K562 (cell line): ENCODE measurements at regions not wholly inside any gene's neighbourhood (a gene's known extent, or its start where the extent isn't known, plus 50 kb on each side); places are given as distances from the start of the nearest gene placed in this dataset.

Experiments used
- CBFB ChIP-seq: sonication (generic); formaldehyde crosslinking; IDR thresholded peaks from 2 replicates; pipeline ENCODE4 v1.4.0; 2020; ENCODE audit warnings: mild to moderate bottlenecking, missing genetic modification reagents
- FOXJ2 ChIP-seq: fragments of 200-800 bp; sonication (Bioruptor generic); IDR thresholded peaks from 2 replicates; pipeline ENCODE4 v1.6.1; 2016; ENCODE audit warnings: missing genetic modification characterization, missing compliant biosample characterization
- MEF2A ChIP-seq: IDR thresholded peaks from 2 replicates; pipeline ENCODE4 v1.6.1; 2011; ENCODE audit warnings: low read depth, mild to moderate bottlenecking, low read length, moderate library complexity; ENCODE audit not compliant: control insufficient read depth
- MXD1 ChIP-seq: fragments of 250-450 bp; sonication (Bioruptor Pico); IDR thresholded peaks from 2 replicates; pipeline ENCODE4 v1.8.0; 2021; ENCODE audit warnings: borderline replicate concordance, mild to moderate bottlenecking, moderate library complexity; ENCODE audit not compliant: poor library complexity, severe bottlenecking
- PCBP2 ChIP-seq: fragments of 200-400 bp; formaldehyde crosslinking; IDR thresholded peaks from 2 replicates; pipeline ENCODE4 v1.6.1; 2018; ENCODE audit warnings: low read length, low read depth, mild to moderate bottlenecking, moderate library complexity; ENCODE audit not compliant: poor library complexity, severe bottlenecking
- POLR2G ChIP-seq: fragments of 200-400 bp; formaldehyde crosslinking; IDR thresholded peaks from 2 replicates; pipeline ENCODE4 v1.6.1; 2017; ENCODE audit warnings: low read depth, mild to moderate bottlenecking, antibody characterized with exemption, low read length, moderate library complexity
- RBBP5 ChIP-seq: fragments of 200-600 bp; sonication (generic); IDR thresholded peaks from 2 replicates; pipeline ENCODE4 v1.6.1; 2012; ENCODE audit warnings: borderline replicate concordance, mild to moderate bottlenecking, low read length, control low read depth, inconsistent platforms; ENCODE audit not compliant: insufficient read depth, poor library complexity, severe bottlenecking
- RBM15 ChIP-seq: fragments of 200-400 bp; formaldehyde crosslinking; IDR thresholded peaks from 2 replicates; pipeline ENCODE4 v1.6.1; 2018; ENCODE audit warnings: mild to moderate bottlenecking, low read length, moderate library complexity; ENCODE audit not compliant: insufficient read depth
- SIX5 ChIP-seq, 2 experiments: IDR thresholded peaks; 2 replicates each; pipeline ENCODE4 v1.6.1; 2011; ENCODE audit warnings: low read length in 2 of 2, borderline replicate concordance in 1 of 2, low read depth in 1 of 2, mild to moderate bottlenecking in 1 of 2, moderate library complexity in 1 of 2; ENCODE audit not compliant: insufficient read depth in 1 of 2
- SMAD2 ChIP-seq: fragments of 150-350 bp; IDR thresholded peaks from 2 replicates; pipeline ENCODE4 v1.6.1; 2014; ENCODE audit warnings: low read depth, mild to moderate bottlenecking, low read length
- SMARCC2 ChIP-seq: fragments of 450-650 bp; IDR thresholded peaks from 2 replicates; pipeline ENCODE4 v1.6.1; 2017; ENCODE audit warnings: antibody characterized with exemption, moderate library complexity, mild to moderate bottlenecking, low read depth
- SMARCE1 ChIP-seq: fragments of 450-650 bp; IDR thresholded peaks from 2 replicates; pipeline ENCODE4 v1.7.1; 2016; ENCODE audit warnings: mild to moderate bottlenecking
- TAF9B ChIP-seq: fragments of 450-650 bp; IDR thresholded peaks from 2 replicates; pipeline ENCODE4 v1.6.1; 2018; ENCODE audit warnings: mild to moderate bottlenecking; ENCODE audit not compliant: partially characterized antibody
- ZFP30 ChIP-seq: fragments of 250-450 bp; sonication (Bioruptor Pico); IDR thresholded peaks from 2 replicates; pipeline ENCODE4 v1.8.0; 2022; ENCODE audit warnings: moderate library complexity, mild to moderate bottlenecking, inconsistent platforms, borderline replicate concordance
- ZNF57 ChIP-seq: fragments of 450-650 bp; formaldehyde crosslinking; IDR thresholded peaks from 2 replicates; pipeline ENCODE4 v1.4.0; 2020; ENCODE audit warnings: mild to moderate bottlenecking, moderate library complexity
- ZSCAN32 ChIP-seq: fragments of 450-650 bp; formaldehyde crosslinking; IDR thresholded peaks from 2 replicates; pipeline ENCODE4 v1.4.0; 2020; ENCODE audit warnings: mild to moderate bottlenecking, moderate library complexity
- TF ChIP-seq, protein P1 (sequence below), 2 experiments: IDR thresholded peaks; 2 replicates each; pipeline ENCODE4 v1.6.1; 2011; ENCODE audit warnings: borderline replicate concordance in 1 of 2, control low read depth in 1 of 2, low read depth in 1 of 2, low read length in 1 of 2, mild to moderate bottlenecking in 1 of 2, mixed read lengths in 1 of 2, moderate library complexity in 1 of 2; ENCODE audit not compliant: insufficient read depth in 1 of 2, insufficient read length in 1 of 2, poor library complexity in 1 of 2, severe bottlenecking in 1 of 2; ENCODE audit errors: extremely low read depth in 1 of 2
- TF ChIP-seq, protein P2 (sequence below): sonication (generic); formaldehyde crosslinking; IDR thresholded peaks from 2 replicates; pipeline ENCODE4 v1.8.0; 2022; ENCODE audit warnings: missing genetic modification reagents, mild to moderate bottlenecking, borderline replicate concordance
- TF ChIP-seq, protein P3 (sequence below): fragments of 450-650 bp; IDR thresholded peaks from 2 replicates; pipeline ENCODE4 v1.6.1; 2018; ENCODE audit warnings: mild to moderate bottlenecking, low read depth; ENCODE audit not compliant: partially characterized antibody

DNA sequence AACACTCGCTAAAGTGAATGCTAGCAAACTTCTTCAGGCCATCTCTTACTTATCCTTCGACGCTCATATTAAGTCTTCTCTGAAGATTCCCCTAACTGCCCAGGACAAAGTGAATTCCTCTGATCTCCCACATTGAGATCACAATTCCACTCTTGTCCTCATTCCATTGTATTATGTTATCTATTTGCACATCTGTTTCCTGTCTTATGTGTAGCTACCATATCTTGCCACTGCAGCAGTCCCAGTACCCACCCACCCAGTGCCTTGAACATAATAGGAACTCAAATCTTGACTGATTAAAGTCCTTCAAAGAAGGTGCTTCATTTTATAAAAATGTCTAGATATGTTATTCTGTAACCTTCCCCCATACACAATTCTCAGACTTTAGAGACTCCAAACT lies 702.3 kb downstream of the DIAPH3 start (continued):
- TF ChIP-seq FOXJ2 (tag) (no peak), ZSCAN32 (CRISPR knock-in tag) (no peak), MEF2A (no peak), SMAD2 (no peak), CBFB (CRISPR knock-in tag) (no peak), MXD1 (CRISPR knock-in tag) (no peak), PCBP2 (no peak), SMARCC2 (no peak), TAF9B (no peak), RBBP5 (no peak), ZNF57 (CRISPR knock-in tag) (no peak), RBM15 (no peak), POLR2G (no peak), SMARCE1 (peak; percentile 51; the same call in 1 of the 2 replicates), ZFP30 (CRISPR knock-in tag) (no peak), SIX5 (IDR thresholded peaks at IDR 0.05; ENCODE audit: borderline replicate concordance in 1 of 2, insufficient read depth in 1 of 2, low read depth in 1 of 2, low read length in 2 of 2) (no peak)
- TF ChIP-seq, protein P1, sequence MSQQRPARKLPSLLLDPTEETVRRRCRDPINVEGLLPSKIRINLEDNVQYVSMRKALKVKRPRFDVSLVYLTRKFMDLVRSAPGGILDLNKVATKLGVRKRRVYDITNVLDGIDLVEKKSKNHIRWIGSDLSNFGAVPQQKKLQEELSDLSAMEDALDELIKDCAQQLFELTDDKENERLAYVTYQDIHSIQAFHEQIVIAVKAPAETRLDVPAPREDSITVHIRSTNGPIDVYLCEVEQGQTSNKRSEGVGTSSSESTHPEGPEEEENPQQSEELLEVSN (IDR thresholded peaks at IDR 0.05; ENCODE audit: borderline replicate concordance in 1 of 2, extremely low read depth in 1 of 2, insufficient read depth in 1 of 2, insufficient read length in 1 of 2, low read depth in 1 of 2, low read length in 1 of 2, poor library complexity in 1 of 2, severe bottlenecking in 1 of 2): no peak
- TF ChIP-seq, protein P2, sequence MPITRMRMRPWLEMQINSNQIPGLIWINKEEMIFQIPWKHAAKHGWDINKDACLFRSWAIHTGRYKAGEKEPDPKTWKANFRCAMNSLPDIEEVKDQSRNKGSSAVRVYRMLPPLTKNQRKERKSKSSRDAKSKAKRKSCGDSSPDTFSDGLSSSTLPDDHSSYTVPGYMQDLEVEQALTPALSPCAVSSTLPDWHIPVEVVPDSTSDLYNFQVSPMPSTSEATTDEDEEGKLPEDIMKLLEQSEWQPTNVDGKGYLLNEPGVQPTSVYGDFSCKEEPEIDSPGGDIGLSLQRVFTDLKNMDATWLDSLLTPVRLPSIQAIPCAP (CRISPR knock-in tag): no peak
- TF ChIP-seq, protein P3, sequence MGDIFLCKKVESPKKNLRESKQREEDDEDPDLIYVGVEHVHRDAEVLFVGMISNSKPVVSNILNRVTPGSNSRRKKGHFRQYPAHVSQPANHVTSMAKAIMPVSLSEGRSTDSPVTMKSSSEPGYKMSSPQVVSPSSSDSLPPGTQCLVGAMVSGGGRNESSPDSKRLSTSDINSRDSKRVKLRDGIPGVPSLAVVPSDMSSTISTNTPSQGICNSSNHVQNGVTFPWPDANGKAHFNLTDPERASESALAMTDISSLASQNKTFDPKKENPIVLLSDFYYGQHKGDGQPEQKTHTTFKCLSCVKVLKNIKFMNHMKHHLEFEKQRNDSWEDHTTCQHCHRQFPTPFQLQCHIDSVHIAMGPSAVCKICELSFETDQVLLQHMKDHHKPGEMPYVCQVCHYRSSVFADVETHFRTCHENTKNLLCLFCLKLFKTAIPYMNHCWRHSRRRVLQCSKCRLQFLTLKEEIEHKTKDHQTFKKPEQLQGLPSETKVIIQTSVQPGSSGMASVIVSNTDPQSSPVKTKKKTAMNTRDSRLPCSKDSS: no peak
